HEK293 (cell line): ENCODE measurements at regions not wholly inside any gene's neighbourhood (a gene's known extent, or its start where the extent isn't known, plus 50 kb on each side); places are given as distances from the start of the nearest gene placed in this dataset.

ENCODE experiments used
- CTCF ChIA-PET: fragments of 350-600 bp; formaldehyde crosslinking; extraction: SDS; loops from one replicate; lab custom pipeline; 2021; ENCODE audit warnings: antibody characterized with exemption; lab: Yijun Ruan, JAX
- POLR2A ChIA-PET: fragments of 300-600 bp; formaldehyde crosslinking; extraction: SDS; loops from one replicate; lab custom pipeline; 2020; ENCODE audit warnings: antibody characterized with exemption, inconsistent platforms; lab: Yijun Ruan, JAX
- H3K27ac ChIP-seq: fragments of 200-500 bp; sonication (Bioruptor generic); 2 replicates; pipeline ENCODE4 v1.5.1; 2014; ENCODE audit warnings: low read depth, low read length, control low read depth, inconsistent platforms; ENCODE audit errors: extremely low read depth
- H3K36me3 ChIP-seq, 2 experiments: fragments of 200-500 bp in 1 of 2; sonication (Bioruptor generic) in 1 of 2; 1 replicate in 1 of 2; 2 replicates in 1 of 2; pipeline ENCODE4 v1.5.1; 2014 to 2017; ENCODE audit warnings: inconsistent platforms in 2 of 2, low read length in 2 of 2; ENCODE audit not compliant: control insufficient read depth in 2 of 2, insufficient read depth in 1 of 2
- H3K4me1 ChIP-seq: fragments of 200-500 bp; sonication (Bioruptor generic); 2 replicates; pipeline ENCODE4 v1.5.1; 2014; ENCODE audit warnings: mild to moderate bottlenecking, low read length, inconsistent platforms; ENCODE audit not compliant: control insufficient read depth, insufficient read depth
- H3K4me3 ChIP-seq: 2 replicates; pipeline ENCODE4 v1.5.1; 2011; ENCODE audit warnings: low read depth, mild to moderate bottlenecking, control low read depth, low read length, moderate library complexity
- H3K9me3 ChIP-seq: fragments of 200-500 bp; sonication (Bioruptor generic); 2 replicates; pipeline ENCODE4 v1.5.1; 2014; ENCODE audit warnings: low read depth, low read length, inconsistent platforms; ENCODE audit not compliant: control insufficient read depth, insufficient read depth
- EGR2 ChIP-seq: fragments of 450-650 bp; formaldehyde crosslinking; IDR thresholded peaks from 2 replicates; pipeline ENCODE4 v1.5.1; 2016; ENCODE audit warnings: low read depth, missing biosample characterization, missing genetic modification characterization
- HOXD13 ChIP-seq: sonication (generic); formaldehyde crosslinking; IDR thresholded peaks from 2 replicates; pipeline ENCODE4 v1.8.0; 2022; ENCODE audit warnings: missing genetic modification reagents, borderline replicate concordance
- KLF10 ChIP-seq: fragments of 450-650 bp; IDR thresholded peaks from 2 replicates; pipeline ENCODE4 v1.5.1; 2018; ENCODE audit warnings: missing biosample characterization, mild to moderate bottlenecking, missing genetic modification characterization
- OSR2 ChIP-seq: fragments of 450-650 bp; formaldehyde crosslinking; IDR thresholded peaks from 2 replicates; pipeline ENCODE4 v1.5.1; 2016; ENCODE audit warnings: missing biosample characterization, missing genetic modification characterization
- REPIN1 ChIP-seq: fragments of 450-650 bp; formaldehyde crosslinking; IDR thresholded peaks from 2 replicates; pipeline ENCODE4 v1.5.1; 2017; ENCODE audit warnings: missing biosample characterization, missing genetic modification characterization, low read depth
- SP3 ChIP-seq: fragments of 450-650 bp; formaldehyde crosslinking; IDR thresholded peaks from 2 replicates; pipeline ENCODE4 v1.5.1; 2016; ENCODE audit warnings: missing biosample characterization, missing genetic modification characterization
- SP7 ChIP-seq: fragments of 450-650 bp; formaldehyde crosslinking; IDR thresholded peaks from 2 replicates; pipeline ENCODE4 v1.5.1; 2016; ENCODE audit warnings: missing biosample characterization, missing genetic modification characterization
- TCF7L2 ChIP-seq: IDR thresholded peaks from 2 replicates; pipeline ENCODE4 v1.6.1; 2011; ENCODE audit warnings: low read depth, mild to moderate bottlenecking, inconsistent platforms, low read length, moderate library complexity, borderline replicate concordance
- WT1 ChIP-seq: fragments of 450-650 bp; formaldehyde crosslinking; IDR thresholded peaks from 2 replicates; pipeline ENCODE4 v1.5.1; 2016; ENCODE audit warnings: missing biosample characterization, missing genetic modification characterization
- ZNF132 ChIP-seq: fragments of 450-650 bp; formaldehyde crosslinking; IDR thresholded peaks from 2 replicates; pipeline ENCODE4 v1.5.1; 2017; ENCODE audit warnings: missing biosample characterization, missing genetic modification characterization, borderline replicate concordance
- ZNF341 ChIP-seq: fragments of 450-650 bp; formaldehyde crosslinking; IDR thresholded peaks from 2 replicates; pipeline ENCODE4; 2016; ENCODE audit warnings: low read depth, missing biosample characterization, missing genetic modification characterization
- ZNF366 ChIP-seq: fragments of 450-650 bp; formaldehyde crosslinking; conservative IDR thresholded peaks from 2 replicates; pipeline ENCODE4 v1.5.1; 2016; ENCODE audit warnings: missing biosample characterization, missing genetic modification characterization
- ZNF416 ChIP-seq: fragments of 450-650 bp; formaldehyde crosslinking; IDR thresholded peaks from 2 replicates; pipeline ENCODE4 v1.5.1; 2016; ENCODE audit warnings: missing biosample characterization, missing genetic modification characterization
- ZNF426 ChIP-seq: fragments of 450-650 bp; formaldehyde crosslinking; IDR thresholded peaks from 2 replicates; pipeline ENCODE4 v1.5.1; 2017; ENCODE audit warnings: missing biosample characterization, missing genetic modification characterization, mild to moderate bottlenecking, inconsistent platforms, moderate library complexity
- ZNF48 ChIP-seq: fragments of 450-650 bp; formaldehyde crosslinking; IDR thresholded peaks from 2 replicates; pipeline ENCODE4 v1.5.1; 2016; ENCODE audit warnings: missing biosample characterization, missing genetic modification characterization
- ZNF529 ChIP-seq: fragments of 450-650 bp; formaldehyde crosslinking; IDR thresholded peaks from 2 replicates; pipeline ENCODE4 v1.5.1; 2017; ENCODE audit warnings: missing genetic modification characterization, missing biosample characterization; ENCODE audit not compliant: insufficient replicate concordance
- ZNF596 ChIP-seq: fragments of 450-650 bp; IDR thresholded peaks from 2 replicates; pipeline ENCODE4 v1.5.0; 2018; ENCODE audit warnings: missing biosample characterization, mild to moderate bottlenecking, missing genetic modification characterization, moderate library complexity
- ZNF610 ChIP-seq: fragments of 450-650 bp; formaldehyde crosslinking; IDR thresholded peaks from 2 replicates; pipeline ENCODE4 v1.5.1; 2016; ENCODE audit warnings: missing biosample characterization, missing genetic modification characterization, borderline replicate concordance
- ZNF621 ChIP-seq: fragments of 450-650 bp; formaldehyde crosslinking; IDR thresholded peaks from 2 replicates; pipeline ENCODE4 v1.5.1; 2017; ENCODE audit warnings: missing biosample characterization, missing genetic modification characterization
- ZNF658 ChIP-seq: fragments of 450-650 bp; formaldehyde crosslinking; IDR thresholded peaks from 2 replicates; pipeline ENCODE4; 2016; ENCODE audit warnings: missing biosample characterization, missing genetic modification characterization
- ZNF792 ChIP-seq: fragments of 450-650 bp; formaldehyde crosslinking; IDR thresholded peaks from 2 replicates; pipeline ENCODE4 v1.5.1; 2016; ENCODE audit warnings: missing biosample characterization, missing genetic modification characterization
- TF ChIP-seq, protein P1 (sequence below): fragments of 450-650 bp; formaldehyde crosslinking; IDR thresholded peaks from 2 replicates; pipeline ENCODE4; 2016; ENCODE audit warnings: missing biosample characterization, missing genetic modification characterization
- TF ChIP-seq, protein P2 (sequence below): fragments of 450-650 bp; formaldehyde crosslinking; IDR thresholded peaks from 2 replicates; pipeline ENCODE4 v1.5.1; 2016; ENCODE audit warnings: missing biosample characterization, missing genetic modification characterization
- TF ChIP-seq, protein P3 (sequence below): fragments of 450-650 bp; formaldehyde crosslinking; IDR thresholded peaks from 2 replicates; pipeline ENCODE4 v1.5.1; 2016; ENCODE audit warnings: missing biosample characterization, missing genetic modification characterization
- TF ChIP-seq, protein P4 (sequence below): fragments of 450-650 bp; formaldehyde crosslinking; IDR thresholded peaks from 2 replicates; pipeline ENCODE4 v1.5.1; 2017; ENCODE audit warnings: missing biosample characterization, mild to moderate bottlenecking, missing genetic modification characterization, moderate library complexity
- TF ChIP-seq, protein P5 (sequence below): fragments of 450-650 bp; formaldehyde crosslinking; IDR thresholded peaks from 2 replicates; pipeline ENCODE4 v1.5.1; 2016; ENCODE audit warnings: missing biosample characterization, missing genetic modification characterization
- TF ChIP-seq, protein P6 (sequence below): fragments of 450-650 bp; formaldehyde crosslinking; IDR thresholded peaks from 2 replicates; pipeline ENCODE4 v1.5.1; 2016; ENCODE audit warnings: missing biosample characterization, missing genetic modification characterization
- TF ChIP-seq, protein P7 (sequence below): fragments of 450-650 bp; formaldehyde crosslinking; IDR thresholded peaks from 2 replicates; pipeline ENCODE4 v1.5.1; 2016; ENCODE audit warnings: missing biosample characterization, missing genetic modification characterization

DNA sequence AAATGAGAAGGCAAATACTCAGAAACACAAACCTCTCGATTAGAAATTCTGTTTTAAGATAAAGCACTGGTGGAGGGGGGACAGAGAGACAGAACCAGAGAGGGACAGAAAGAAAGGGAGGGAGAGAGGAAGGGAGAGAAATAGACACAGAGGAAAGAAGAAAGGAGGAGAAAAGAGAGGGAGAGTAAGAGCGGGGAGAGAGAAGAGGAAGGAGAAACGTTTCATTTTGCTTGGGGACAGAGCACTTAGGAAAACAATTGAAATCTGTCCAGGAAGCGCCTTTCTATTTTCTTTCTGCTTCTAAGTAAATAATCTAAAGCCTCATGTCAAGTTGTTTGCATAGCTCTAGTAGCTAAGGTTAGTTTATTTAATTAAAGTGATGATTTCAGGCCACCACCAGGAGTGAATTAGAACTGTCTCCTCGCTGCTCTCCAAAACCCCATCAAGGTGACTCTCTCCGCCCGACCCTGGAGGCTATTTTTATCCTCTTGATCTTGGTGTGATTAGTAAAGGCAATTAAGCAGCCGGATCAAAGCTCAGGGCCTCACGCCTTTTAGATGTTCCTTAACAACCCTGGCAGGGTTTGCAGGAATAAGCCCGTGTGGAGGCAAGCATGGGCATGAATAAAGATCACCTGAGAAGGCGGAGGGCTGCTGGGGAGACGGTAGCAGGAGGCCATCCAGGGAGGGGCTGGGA is 73.4 kb upstream of the INSIG1 start:
- H3K4me3 ChIP-seq, result no peak overlapping the region
- ChIA-PET POLR2A (interaction anchor here (0.9 kb wide), 1 partner anchor 19 kb away, joined by 3 read pairs; no protein-coding TSS in a partner anchor), CTCF (interaction anchor here (1.6 kb wide), 1 partner anchor 121 kb away, joined by 8 read pairs; no protein-coding TSS in a partner anchor)
- no peaks in the 10 kb centered on the region for H3K9me3 ChIP-seq
- H3K36me3 ChIP-seq, result no peaks in the 10 kb centered on the region
- H3K27ac ChIP-seq, result peak overlapping the region; percentile 28
- peaks cover 13% of the 10 kb centered on the region; the same call in 1 of the 2 replicates for H3K4me1 ChIP-seq
- 0 out of 2 replicates have a peak, but pooled peaks have one; percentile 4 for TF ChIP-seq ZNF596 (tag by site-specific recombination)
- TF ChIP-seq, protein P1, sequence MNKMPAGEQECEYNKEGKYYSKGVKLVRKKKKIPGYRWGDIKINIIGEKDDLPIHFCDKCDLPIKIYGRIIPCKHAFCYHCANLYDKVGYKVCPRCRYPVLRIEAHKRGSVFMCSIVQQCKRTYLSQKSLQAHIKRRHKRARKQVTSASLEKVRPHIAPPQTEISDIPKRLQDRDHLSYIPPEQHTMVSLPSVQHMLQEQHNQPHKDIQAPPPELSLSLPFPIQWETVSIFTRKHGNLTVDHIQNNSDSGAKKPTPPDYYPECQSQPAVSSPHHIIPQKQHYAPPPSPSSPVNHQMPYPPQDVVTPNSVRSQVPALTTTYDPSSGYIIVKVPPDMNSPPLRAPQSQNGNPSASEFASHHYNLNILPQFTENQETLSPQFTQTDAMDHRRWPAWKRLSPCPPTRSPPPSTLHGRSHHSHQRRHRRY, result no peak
- TF ChIP-seq ZNF610 (tag by site-specific recombination), result no peak
- TF ChIP-seq, protein P2, sequence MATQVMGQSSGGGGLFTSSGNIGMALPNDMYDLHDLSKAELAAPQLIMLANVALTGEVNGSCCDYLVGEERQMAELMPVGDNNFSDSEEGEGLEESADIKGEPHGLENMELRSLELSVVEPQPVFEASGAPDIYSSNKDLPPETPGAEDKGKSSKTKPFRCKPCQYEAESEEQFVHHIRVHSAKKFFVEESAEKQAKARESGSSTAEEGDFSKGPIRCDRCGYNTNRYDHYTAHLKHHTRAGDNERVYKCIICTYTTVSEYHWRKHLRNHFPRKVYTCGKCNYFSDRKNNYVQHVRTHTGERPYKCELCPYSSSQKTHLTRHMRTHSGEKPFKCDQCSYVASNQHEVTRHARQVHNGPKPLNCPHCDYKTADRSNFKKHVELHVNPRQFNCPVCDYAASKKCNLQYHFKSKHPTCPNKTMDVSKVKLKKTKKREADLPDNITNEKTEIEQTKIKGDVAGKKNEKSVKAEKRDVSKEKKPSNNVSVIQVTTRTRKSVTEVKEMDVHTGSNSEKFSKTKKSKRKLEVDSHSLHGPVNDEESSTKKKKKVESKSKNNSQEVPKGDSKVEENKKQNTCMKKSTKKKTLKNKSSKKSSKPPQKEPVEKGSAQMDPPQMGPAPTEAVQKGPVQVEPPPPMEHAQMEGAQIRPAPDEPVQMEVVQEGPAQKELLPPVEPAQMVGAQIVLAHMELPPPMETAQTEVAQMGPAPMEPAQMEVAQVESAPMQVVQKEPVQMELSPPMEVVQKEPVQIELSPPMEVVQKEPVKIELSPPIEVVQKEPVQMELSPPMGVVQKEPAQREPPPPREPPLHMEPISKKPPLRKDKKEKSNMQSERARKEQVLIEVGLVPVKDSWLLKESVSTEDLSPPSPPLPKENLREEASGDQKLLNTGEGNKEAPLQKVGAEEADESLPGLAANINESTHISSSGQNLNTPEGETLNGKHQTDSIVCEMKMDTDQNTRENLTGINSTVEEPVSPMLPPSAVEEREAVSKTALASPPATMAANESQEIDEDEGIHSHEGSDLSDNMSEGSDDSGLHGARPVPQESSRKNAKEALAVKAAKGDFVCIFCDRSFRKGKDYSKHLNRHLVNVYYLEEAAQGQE (tag by site-specific recombination), result no peak
- TF ChIP-seq, protein P3, sequence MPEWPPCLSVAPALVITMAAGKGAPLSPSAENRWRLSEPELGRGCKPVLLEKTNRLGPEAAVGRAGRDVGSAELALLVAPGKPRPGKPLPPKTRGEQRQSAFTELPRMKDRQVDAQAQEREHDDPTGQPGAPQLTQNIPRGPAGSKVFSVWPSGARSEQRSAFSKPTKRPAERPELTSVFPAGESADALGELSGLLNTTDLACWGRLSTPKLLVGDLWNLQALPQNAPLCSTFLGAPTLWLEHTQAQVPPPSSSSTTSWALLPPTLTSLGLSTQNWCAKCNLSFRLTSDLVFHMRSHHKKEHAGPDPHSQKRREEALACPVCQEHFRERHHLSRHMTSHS (tag by site-specific recombination), result no peak
- no peak for TF ChIP-seq ZNF341 (tag by site-specific recombination)
- no peak for TF ChIP-seq ZNF426 (tag by site-specific recombination)
- peak; percentile 97 for TF ChIP-seq TCF7L2
- TF ChIP-seq, protein P4, sequence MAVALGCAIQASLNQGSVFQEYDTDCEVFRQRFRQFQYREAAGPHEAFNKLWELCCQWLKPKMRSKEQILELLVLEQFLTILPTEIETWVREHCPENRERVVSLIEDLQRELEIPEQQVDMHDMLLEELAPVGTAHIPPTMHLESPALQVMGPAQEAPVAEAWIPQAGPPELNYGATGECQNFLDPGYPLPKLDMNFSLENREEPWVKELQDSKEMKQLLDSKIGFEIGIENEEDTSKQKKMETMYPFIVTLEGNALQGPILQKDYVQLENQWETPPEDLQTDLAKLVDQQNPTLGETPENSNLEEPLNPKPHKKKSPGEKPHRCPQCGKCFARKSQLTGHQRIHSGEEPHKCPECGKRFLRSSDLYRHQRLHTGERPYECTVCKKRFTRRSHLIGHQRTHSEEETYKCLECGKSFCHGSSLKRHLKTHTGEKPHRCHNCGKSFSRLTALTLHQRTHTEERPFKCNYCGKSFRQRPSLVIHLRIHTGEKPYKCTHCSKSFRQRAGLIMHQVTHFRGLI (tag by site-specific recombination), result no peak
- no peak for TF ChIP-seq ZNF529
- 0 out of 2 replicates have a peak, but pooled peaks have one; percentile 25 for TF ChIP-seq SP7 (tag by site-specific recombination)
- TF ChIP-seq, protein P5, sequence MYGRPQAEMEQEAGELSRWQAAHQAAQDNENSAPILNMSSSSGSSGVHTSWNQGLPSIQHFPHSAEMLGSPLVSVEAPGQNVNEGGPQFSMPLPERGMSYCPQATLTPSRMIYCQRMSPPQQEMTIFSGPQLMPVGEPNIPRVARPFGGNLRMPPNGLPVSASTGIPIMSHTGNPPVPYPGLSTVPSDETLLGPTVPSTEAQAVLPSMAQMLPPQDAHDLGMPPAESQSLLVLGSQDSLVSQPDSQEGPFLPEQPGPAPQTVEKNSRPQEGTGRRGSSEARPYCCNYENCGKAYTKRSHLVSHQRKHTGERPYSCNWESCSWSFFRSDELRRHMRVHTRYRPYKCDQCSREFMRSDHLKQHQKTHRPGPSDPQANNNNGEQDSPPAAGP, result peak; percentile 69
- TF ChIP-seq ZNF48, result no peak
- TF ChIP-seq ZNF792 (tag by site-specific recombination), result no peak
- peak; percentile 83 for TF ChIP-seq OSR2
- TF ChIP-seq, protein P6, sequence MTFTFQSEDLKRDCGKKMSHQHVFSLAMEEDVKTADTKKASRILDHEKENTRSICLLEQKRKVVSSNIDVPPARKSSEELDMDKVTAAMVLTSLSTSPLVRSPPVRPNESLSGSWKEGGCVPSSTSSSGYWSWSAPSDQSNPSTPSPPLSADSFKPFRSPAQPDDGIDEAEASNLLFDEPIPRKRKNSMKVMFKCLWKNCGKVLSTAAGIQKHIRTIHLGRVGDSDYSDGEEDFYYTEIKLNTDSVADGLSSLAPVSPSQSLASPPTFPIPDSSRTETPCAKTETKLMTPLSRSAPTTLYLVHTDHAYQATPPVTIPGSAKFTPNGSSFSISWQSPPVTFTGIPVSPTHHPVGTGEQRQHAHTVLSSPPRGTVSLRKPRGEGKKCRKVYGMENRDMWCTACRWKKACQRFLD (tag by site-specific recombination), result no peak
- TF ChIP-seq ZNF132 (tag by site-specific recombination), result no peak
- TF ChIP-seq EGR2 (tag by site-specific recombination), result no peak
- TF ChIP-seq, protein P7, sequence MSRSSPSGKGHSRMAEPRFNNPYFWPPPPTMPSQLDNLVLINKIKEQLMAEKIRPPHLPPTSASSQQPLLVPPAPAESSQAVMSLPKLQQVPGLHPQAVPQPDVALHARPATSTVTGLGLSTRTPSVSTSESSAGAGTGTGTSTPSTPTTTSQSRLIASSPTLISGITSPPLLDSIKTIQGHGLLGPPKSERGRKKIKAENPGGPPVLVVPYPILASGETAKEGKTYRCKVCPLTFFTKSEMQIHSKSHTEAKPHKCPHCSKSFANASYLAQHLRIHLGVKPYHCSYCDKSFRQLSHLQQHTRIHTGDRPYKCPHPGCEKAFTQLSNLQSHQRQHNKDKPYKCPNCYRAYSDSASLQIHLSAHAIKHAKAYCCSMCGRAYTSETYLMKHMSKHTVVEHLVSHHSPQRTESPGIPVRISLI (tag by site-specific recombination), result no peak
- peak; percentile 67 for TF ChIP-seq ZNF366
- TF ChIP-seq WT1 (tag by site-specific recombination), result peak; percentile 57
- no peak for TF ChIP-seq HOXD13 (CRISPR knock-in tag)
- no peak for TF ChIP-seq SP3 (tag by site-specific recombination)
- TF ChIP-seq ZNF621 (tag by site-specific recombination), result no peak
- no peak for TF ChIP-seq REPIN1 (tag by site-specific recombination)
- TF ChIP-seq ZNF416 (tag by site-specific recombination), result no peak
- TF ChIP-seq ZNF658 (tag by site-specific recombination), result no peak
- TF ChIP-seq KLF10 (tag by site-specific recombination), result no peak; the same call in 1 of the 2 replicates
